Kidney glomerular epithelial cell (primary cell): ENCODE measurements at regions not wholly inside any gene's neighbourhood (a gene's known extent, or its start where the extent isn't known, plus 50 kb on each side); places are given as distances from the start of the nearest gene placed in this dataset.
"Not testable (repeated sequence)": the region's sequence is repeated elsewhere in the genome, so short reads cannot be mapped to it uniquely, and the experiment has no call there.

Experiments
- DNase-seq: peaks from one replicate; lab custom pipeline; 2025; lab: John Stamatoyannopoulos, UW

GRCh38 chr7:80082213-80082612 lies 52.4 kb upstream of the GNAI1 start:
- peak; percentile 24 for DNase-seq

- no peak for DNase-seq
Observed at GRCh38 chr7:80078886-80079285, 55.7 kb upstream of the GNAI1 start.

- DNase-seq: peak; percentile 5
Observed at GRCh38 chr7:80078159-80078731, 56.4 kb upstream of the GNAI1 start.

- no peak for DNase-seq
Observed at GRCh38 chr7:80070391-80070790, 64.2 kb upstream of the GNAI1 start.

GRCh38 chr7:80066639-80067038 lies 68.0 kb upstream of the GNAI1 start:
- DNase-seq: no peak

- no peak for DNase-seq
Observed at GRCh38 chr7:80063834-80064233, 70.8 kb upstream of the GNAI1 start.

- peak; percentile 35 for DNase-seq
Observed at GRCh38 chr7:80060218-80060806, 74.3 kb upstream of the GNAI1 start.

GRCh38 chr7:80057488-80057887 lies 77.1 kb upstream of the GNAI1 start:
- DNase-seq: no peak

- DNase-seq: no peak
Observed at GRCh38 chr7:80054356-80054755, 80.3 kb upstream of the GNAI1 start.

GRCh38 chr7:80053124-80053523 lies 81.5 kb upstream of the GNAI1 start:
- DNase-seq: no peak

GRCh38 chr7:80047856-80048459 lies 86.7 kb upstream of the GNAI1 start:
- peak; percentile 46 for DNase-seq

- DNase-seq: no peak
Observed at GRCh38 chr7:80047032-80047431, 87.6 kb upstream of the GNAI1 start.

- no peak for DNase-seq
Observed at GRCh38 chr7:80044796-80045195, 89.8 kb upstream of the GNAI1 start.

GRCh38 chr7:80040752-80041151 lies 93.9 kb upstream of the GNAI1 start:
- no peak for DNase-seq

- no peak for DNase-seq
Observed at GRCh38 chr7:80040335-80040734, 94.3 kb upstream of the GNAI1 start.

- DNase-seq: no peak
Observed at GRCh38 chr7:80039251-80039884, 95.3 kb upstream of the GNAI1 start.

GRCh38 chr7:80037689-80038088 lies 96.9 kb upstream of the GNAI1 start:
- DNase-seq: no peak

GRCh38 chr7:80036107-80036506 lies 98.5 kb upstream of the GNAI1 start:
- DNase-seq: no peak

GRCh38 chr7:80028717-80029116 lies 105.9 kb upstream of the GNAI1 start:
- no peak for DNase-seq

GRCh38 chr7:80027611-80028173 lies 106.9 kb upstream of the GNAI1 start:
- no peak for DNase-seq

GRCh38 chr7:80026766-80027165 lies 107.9 kb upstream of the GNAI1 start:
- DNase-seq: no peak

GRCh38 chr7:80020277-80020676 lies 114.4 kb upstream of the GNAI1 start:
- not testable (repeated sequence) for DNase-seq

GRCh38 chr7:80019809-80020207 lies 114.8 kb upstream of the GNAI1 start:
- DNase-seq: not testable (repeated sequence)
